GM12873 (cell line): ENCODE measurements at regions not wholly inside any gene's neighbourhood (a gene's known extent, or its start where the extent isn't known, plus 50 kb on each side); places are given as distances from the start of the nearest gene placed in this dataset.
A peak's percentile ranks its signal among the peaks of the same experiment; 100 is the strongest.

ENCODE experiments used
- CTCF ChIP-seq: IDR thresholded peaks from 2 replicates; pipeline ENCODE4 v1.5.1; 2012; ENCODE audit warnings: low read depth, mild to moderate bottlenecking, moderate library complexity, low read length, control low read depth; ENCODE audit not compliant: insufficient read depth; ENCODE audit errors: missing control alignments

- no peak for TF ChIP-seq CTCF
Measured at GRCh38 chr1:102580806-102581205, 527.5 kb downstream of the COL11A1 start.

- TF ChIP-seq CTCF = no peak
Measured at GRCh38 chr1:102578804-102579203, 529.5 kb downstream of the COL11A1 start.

- no peak for TF ChIP-seq CTCF
Measured at GRCh38 chr1:102572637-102573036, 535.7 kb downstream of the COL11A1 start.

GRCh38 chr1:102566182-102566581 lies 542.1 kb downstream of the COL11A1 start:
- TF ChIP-seq CTCF = no peak

GRCh38 chr1:102562380-102562779 lies 545.9 kb downstream of the COL11A1 start:
- TF ChIP-seq CTCF = no peak

GRCh38 chr1:102550729-102551384 lies 554.1 kb upstream of the OLFM3 start:
- peak; percentile 66 for TF ChIP-seq CTCF

- no peak for TF ChIP-seq CTCF
Measured at GRCh38 chr1:102546251-102546650, 549.5 kb upstream of the OLFM3 start.
